Heart left ventricle (tissue), 16 donors: ENCODE measurements at regions not wholly inside any gene's neighbourhood (a gene's known extent, or its start where the extent isn't known, plus 50 kb on each side); places are given as distances from the start of the nearest gene placed in this dataset.

ENCODE experiments used
- ATAC-seq, 4 donors: fragments of 200-7000 bp; cut with Tn5 transposase; one replicate each; pipeline ENCODE4 v1.9.1; 2020 to 2022; ENCODE audit warnings: moderate library complexity in 4 of 4, mild to moderate bottlenecking in 3 of 4, moderate number of reproducible peaks in 1 of 4
- DNase-seq, 5 donors: peaks; one replicate each; pipeline ENCODE4 v3.0.0-alpha.2; 2020
- H3K27ac ChIP-seq, 12 donors: fragments of 200-600 bp; sonication (generic) in 4 of 12; one replicate each; pipeline versions ENCODE4 v1.5.0 to v1.8.0; 2016 to 2022; ENCODE audit warnings: mild to moderate bottlenecking in 2 of 12
- H3K27me3 ChIP-seq, 9 donors: fragments of 200-600 bp; sonication (generic) in 2 of 9; one replicate each; pipeline versions ENCODE4 v1.5.1 to v1.8.0; 2016 to 2022; ENCODE audit warnings: mild to moderate bottlenecking in 3 of 9
- H3K36me3 ChIP-seq, 9 donors: fragments of 200-600 bp; sonication (generic) in 2 of 9; one replicate each; pipeline versions ENCODE4 v1.5.0 to v1.8.0; 2018 to 2022; ENCODE audit warnings: mild to moderate bottlenecking in 2 of 9
- H3K4me1 ChIP-seq, 12 donors: fragments of 200-600 bp; sonication (generic) in 4 of 12; one replicate each; pipeline versions ENCODE4 v1.5.0 to v1.8.0; 2016 to 2022; ENCODE audit warnings: mild to moderate bottlenecking in 3 of 12
- H3K4me3 ChIP-seq, 12 donors: fragments of 200-600 bp; sonication (generic) in 4 of 12; one replicate each; pipeline versions ENCODE4 v1.5.0 to v1.8.0; 2017 to 2022; ENCODE audit warnings: mild to moderate bottlenecking in 9 of 12, moderate library complexity in 4 of 12
- H3K9me3 ChIP-seq, 12 donors: fragments of 200-600 bp; sonication (generic) in 4 of 12; one replicate each; pipeline versions ENCODE4 v1.5.0 to v1.8.0; 2016 to 2022; ENCODE audit warnings: mild to moderate bottlenecking in 1 of 12
- CTCF ChIP-seq, 12 donors: fragments of 200-600 bp; sonication (generic) in 4 of 12; IDR thresholded peaks; one replicate each; pipeline versions ENCODE4 v1.5.0 to v1.8.0; 2018 to 2022; ENCODE audit warnings: antibody characterized with exemption in 12 of 12, mild to moderate bottlenecking in 5 of 12
- POLR2A ChIP-seq, 2 donors: fragments of 450-650 bp; IDR thresholded peaks; one replicate each; pipeline ENCODE4 v1.6.1; 2017; ENCODE audit warnings: antibody characterized with exemption in 2 of 2, mild to moderate bottlenecking in 2 of 2, moderate library complexity in 2 of 2
- WGBS, 4 donors: extraction: QIAGEN DNeasy Blood & Tissue Kit in 2 of 4; methylation state at CpG; one replicate each; pipeline versions ENCODE4 v1.1.5 to v1.1.7; 2013 to 2018; 5-methylcytosine and 5-hydroxymethylcytosine counted together
- intact Hi-C, 10 donors: fragments of 100-400 bp; cut with DNase I; formaldehyde crosslinking; loops; one replicate each; pipeline versions ENCODE4 v1.11.1 to v1.14.2; 2022
- donor health status: ischemic (EF 13 %, LVEDD 7.1; RV severe dilation, severe dysfunction).
- donor health status: healthy with polysubstance abuse.
- donor health status: DM: no; HTN: yes; CAD: no.
- donor health status: DM: no; HTN: no; CAD: no.
- donor health status: ischemic (EF 25% LVEDD 6.9; RV normal size, moderate dysfunction).
- donor health status: ischemic (EF 25% LVEDD 5.7; RV mildly dilated, moderate dysfunction).
- donor health status: healthy.
- donor health status: DM: yes; HTN: yes; CAD: no.
- donor health status: ischemic (EF 35%, LVEDD 5.7; RV mildly dilated, moderate dysfunction).
- donor health status: nonischemic (EF 11% LVEDD 7.7; RV severe dilation, severe dysfunction).
- donor health status: DM: yes; HTN: yes; CAD: no.
- donor health status: PGD.
- donor health status: ischemic (EF 29% LVEDD 5.4; RV normal size, mild dysfunction).
- donor health status: nonischemic (EF 23%, LVEDD 6.1; RV moderate dilation, normal function).

GRCh38 chr1:234729561-234730474 lies 119.8 kb upstream of the IRF2BP2 start:
- WGBS, 4 donors = 95 to 97% (median 96%) methylated on average over 18 of the region's 18 CpGs
- Histone ChIP-seq H3K9me3 (no peaks in the 10 kb centered on the region), H3K27me3 (no peaks in the 10 kb centered on the region), H3K4me1 (peaks cover 25 to 60% (median 39%) of the 10 kb centered on the region in 12 donors), H3K27ac (no peak overlapping the region), H3K4me3 (no peak overlapping the region), H3K36me3 (no peaks in the 10 kb centered on the region)
- no peak for DNase-seq
- no peak for ATAC-seq
- intact Hi-C loops = loop anchor here in 9 of 10 donors (5.0 to 10.0 kb wide), 14 partner anchors 37 to 347 kb away; no protein-coding TSS in a partner anchor
- TF ChIP-seq CTCF (IDR thresholded peaks at IDR 0.05) = no peak
- TF ChIP-seq POLR2A (IDR thresholded peaks at IDR 0.05) = no peak

GRCh38 chr1:234728740-234729139 lies 118.8 kb upstream of the IRF2BP2 start:
- Histone ChIP-seq H3K4me3 (no peak overlapping the region), H3K27me3 (no peaks in the 10 kb centered on the region), H3K27ac (peak overlapping the region in 4 of 12 donors; percentile 10 to 99 (median 56)), H3K9me3 (no peaks in the 10 kb centered on the region), H3K36me3 (no peaks in the 10 kb centered on the region), H3K4me1 (peaks cover 27 to 71% (median 43%) of the 10 kb centered on the region in 12 donors)
- TF ChIP-seq POLR2A (IDR thresholded peaks at IDR 0.05) (no peak), CTCF (IDR thresholded peaks at IDR 0.05) (no peak)
- DNase-seq = no peak
- no peak for ATAC-seq
- WGBS, 4 donors = 94 to 98% (median 96%) methylated on average over 11 to 12 of the region's 12 CpGs
- intact Hi-C loops = loop anchor here in 9 of 10 donors (5.0 to 10.0 kb wide), 13 partner anchors 39 to 349 kb away; no protein-coding TSS in a partner anchor

- Histone ChIP-seq H3K4me3 (no peak overlapping the region), H3K36me3 (no peaks in the 10 kb centered on the region), H3K27me3 (no peaks in the 10 kb centered on the region), H3K9me3 (no peaks in the 10 kb centered on the region), H3K27ac (peak overlapping the region; percentile 93 to 99 (median 99)), H3K4me1 (peaks cover 35 to 86% (median 57%) of the 10 kb centered on the region in 12 donors)
- DNase-seq = no peak
- TF ChIP-seq POLR2A (IDR thresholded peaks at IDR 0.05) (no peak), CTCF (IDR thresholded peaks at IDR 0.05) (no peak)
- intact Hi-C loops = loop anchor here in 9 of 10 donors (5.0 to 10.0 kb wide), 13 partner anchors 40 to 350 kb away; no protein-coding TSS in a partner anchor
- WGBS, 4 donors = 40 to 54% (median 44%) methylated on average over 8 of the region's 8 CpGs
- ATAC-seq = no peak
Observed at GRCh38 chr1:234727018-234727940, 117.3 kb upstream of the IRF2BP2 start.
